C4-2B (cell line): ENCODE measurements at regions not wholly inside any gene's neighbourhood (a gene's known extent, or its start where the extent isn't known, plus 50 kb on each side); places are given as distances from the start of the nearest gene placed in this dataset.

Experiments used
- ZFX ChIP-seq: fragments of 450-650 bp; IDR thresholded peaks from 2 replicates; pipeline ENCODE4 v1.6.1; 2017
- TF ChIP-seq, protein P1 (sequence below): fragments of 450-650 bp; conservative IDR thresholded peaks from 2 replicates; pipeline ENCODE4 v1.5.1; 2017; ENCODE audit warnings: mild to moderate bottlenecking

DNA sequence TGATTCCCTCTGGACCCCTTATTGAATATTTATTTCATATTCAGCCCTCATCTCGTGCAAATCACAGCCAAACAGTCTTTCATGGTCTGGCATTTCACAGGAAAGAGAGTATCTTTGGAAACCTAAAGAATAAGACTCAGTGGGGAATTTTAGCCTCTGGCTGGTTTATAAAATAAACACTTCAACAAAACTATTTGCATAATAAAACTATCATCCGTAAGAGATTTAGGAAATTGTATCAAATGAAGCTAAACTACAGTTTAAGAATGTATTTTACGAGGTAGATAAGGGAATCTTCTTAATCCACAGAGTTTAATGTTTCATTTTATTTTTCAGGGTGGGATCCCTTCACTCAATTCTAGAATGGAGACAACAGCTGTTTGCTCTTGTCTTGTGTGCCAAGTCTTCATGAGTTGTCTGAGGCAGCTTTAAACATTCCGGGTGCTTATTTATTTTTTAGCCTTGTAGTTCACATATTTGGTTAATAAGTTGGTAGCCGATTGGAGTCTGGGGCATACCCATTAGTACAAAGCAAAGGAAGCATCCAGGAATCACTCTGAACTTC is 634.4 kb upstream of the KLF12 start:
- TF ChIP-seq, protein P1, sequence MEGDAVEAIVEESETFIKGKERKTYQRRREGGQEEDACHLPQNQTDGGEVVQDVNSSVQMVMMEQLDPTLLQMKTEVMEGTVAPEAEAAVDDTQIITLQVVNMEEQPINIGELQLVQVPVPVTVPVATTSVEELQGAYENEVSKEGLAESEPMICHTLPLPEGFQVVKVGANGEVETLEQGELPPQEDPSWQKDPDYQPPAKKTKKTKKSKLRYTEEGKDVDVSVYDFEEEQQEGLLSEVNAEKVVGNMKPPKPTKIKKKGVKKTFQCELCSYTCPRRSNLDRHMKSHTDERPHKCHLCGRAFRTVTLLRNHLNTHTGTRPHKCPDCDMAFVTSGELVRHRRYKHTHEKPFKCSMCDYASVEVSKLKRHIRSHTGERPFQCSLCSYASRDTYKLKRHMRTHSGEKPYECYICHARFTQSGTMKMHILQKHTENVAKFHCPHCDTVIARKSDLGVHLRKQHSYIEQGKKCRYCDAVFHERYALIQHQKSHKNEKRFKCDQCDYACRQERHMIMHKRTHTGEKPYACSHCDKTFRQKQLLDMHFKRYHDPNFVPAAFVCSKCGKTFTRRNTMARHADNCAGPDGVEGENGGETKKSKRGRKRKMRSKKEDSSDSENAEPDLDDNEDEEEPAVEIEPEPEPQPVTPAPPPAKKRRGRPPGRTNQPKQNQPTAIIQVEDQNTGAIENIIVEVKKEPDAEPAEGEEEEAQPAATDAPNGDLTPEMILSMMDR = no peak
- no peak for TF ChIP-seq ZFX
